ENCODE measurements at regions not wholly inside any gene's neighbourhood (a gene's known extent, or its start where the extent isn't known, plus 50 kb on each side); places are given as distances from the start of the nearest gene placed in this dataset.

DNA sequence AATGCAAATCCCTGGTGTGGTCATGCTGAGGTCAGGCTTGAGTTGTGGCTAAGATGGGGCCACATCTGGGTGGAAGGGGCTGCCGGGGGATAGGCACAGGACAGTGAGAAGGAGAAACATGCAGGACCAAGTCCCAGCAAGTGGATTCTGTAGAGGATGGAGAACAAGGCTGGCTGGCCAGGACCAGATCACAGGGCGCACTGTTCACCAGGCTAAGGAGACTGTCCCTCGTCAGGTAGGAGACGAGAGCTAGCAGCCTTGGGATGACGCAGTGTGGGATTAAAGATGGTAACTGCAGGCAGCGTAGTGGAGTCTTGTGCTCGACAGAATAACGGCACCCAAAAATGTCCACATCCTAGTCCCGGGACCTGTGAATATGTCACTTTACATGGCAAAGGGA, 336.1 kb downstream of the BCL11B start:
- no peak overlapping the region for H3K27ac ChIP-seq (replicated peaks)
- no peak for DNase-seq (ENCODE audit: low read depth in 1 of 2, low spot score in 1 of 2)
- H3K27me3 ChIP-seq (ENCODE audit: insufficient read depth, poor library complexity, severe bottlenecking) = no peaks in the 10 kb centered on the region
- no peak for TF ChIP-seq SPI1 (IDR thresholded peaks at IDR 0.05; ENCODE audit: borderline replicate concordance, low read depth)
- no peak for TF ChIP-seq CTCF (IDR thresholded peaks at IDR 0.05; ENCODE audit: insufficient read depth, low read length)
- H3K4me3 ChIP-seq (replicated peaks; ENCODE audit: insufficient read depth, low read length) = no peak overlapping the region

DNA sequence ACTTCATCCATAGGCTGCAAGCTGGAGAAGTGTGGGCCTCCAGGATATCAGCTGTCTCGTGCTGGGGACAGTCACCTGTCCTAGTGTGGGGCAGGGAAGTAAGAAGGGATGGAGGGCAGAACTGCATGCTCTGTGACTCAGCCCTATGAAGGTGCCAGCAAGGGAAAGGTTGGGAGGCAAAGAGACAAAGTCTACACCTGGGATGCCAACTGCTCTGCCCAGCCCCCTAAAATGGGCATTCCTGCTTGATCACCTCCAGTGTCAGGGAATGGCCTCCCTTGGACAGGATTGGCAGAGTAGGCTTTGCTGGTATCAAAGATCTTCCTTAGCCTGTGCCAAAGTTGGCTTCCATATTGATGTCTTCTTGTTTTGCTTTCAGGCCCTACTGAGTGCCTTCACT, 335.0 kb downstream of the BCL11B start:
- H3K27me3 ChIP-seq (ENCODE audit: insufficient read depth, poor library complexity, severe bottlenecking) = no peaks in the 10 kb centered on the region
- no peak overlapping the region for H3K4me3 ChIP-seq (replicated peaks; ENCODE audit: insufficient read depth, low read length)
- DNase-seq (ENCODE audit: low read depth in 1 of 2, low spot score in 1 of 2) = no peak
- TF ChIP-seq GABPA (IDR thresholded peaks at IDR 0.05; ENCODE audit: low read depth) (no peak), SPI1 (IDR thresholded peaks at IDR 0.05; ENCODE audit: borderline replicate concordance, low read depth) (no peak), POLR2AphosphoS5 (IDR thresholded peaks at IDR 0.05; ENCODE audit: low read depth) (no peak), CTCF (IDR thresholded peaks at IDR 0.05; ENCODE audit: insufficient read depth, low read length) (no peak)
- TF ChIP-seq, protein P1, sequence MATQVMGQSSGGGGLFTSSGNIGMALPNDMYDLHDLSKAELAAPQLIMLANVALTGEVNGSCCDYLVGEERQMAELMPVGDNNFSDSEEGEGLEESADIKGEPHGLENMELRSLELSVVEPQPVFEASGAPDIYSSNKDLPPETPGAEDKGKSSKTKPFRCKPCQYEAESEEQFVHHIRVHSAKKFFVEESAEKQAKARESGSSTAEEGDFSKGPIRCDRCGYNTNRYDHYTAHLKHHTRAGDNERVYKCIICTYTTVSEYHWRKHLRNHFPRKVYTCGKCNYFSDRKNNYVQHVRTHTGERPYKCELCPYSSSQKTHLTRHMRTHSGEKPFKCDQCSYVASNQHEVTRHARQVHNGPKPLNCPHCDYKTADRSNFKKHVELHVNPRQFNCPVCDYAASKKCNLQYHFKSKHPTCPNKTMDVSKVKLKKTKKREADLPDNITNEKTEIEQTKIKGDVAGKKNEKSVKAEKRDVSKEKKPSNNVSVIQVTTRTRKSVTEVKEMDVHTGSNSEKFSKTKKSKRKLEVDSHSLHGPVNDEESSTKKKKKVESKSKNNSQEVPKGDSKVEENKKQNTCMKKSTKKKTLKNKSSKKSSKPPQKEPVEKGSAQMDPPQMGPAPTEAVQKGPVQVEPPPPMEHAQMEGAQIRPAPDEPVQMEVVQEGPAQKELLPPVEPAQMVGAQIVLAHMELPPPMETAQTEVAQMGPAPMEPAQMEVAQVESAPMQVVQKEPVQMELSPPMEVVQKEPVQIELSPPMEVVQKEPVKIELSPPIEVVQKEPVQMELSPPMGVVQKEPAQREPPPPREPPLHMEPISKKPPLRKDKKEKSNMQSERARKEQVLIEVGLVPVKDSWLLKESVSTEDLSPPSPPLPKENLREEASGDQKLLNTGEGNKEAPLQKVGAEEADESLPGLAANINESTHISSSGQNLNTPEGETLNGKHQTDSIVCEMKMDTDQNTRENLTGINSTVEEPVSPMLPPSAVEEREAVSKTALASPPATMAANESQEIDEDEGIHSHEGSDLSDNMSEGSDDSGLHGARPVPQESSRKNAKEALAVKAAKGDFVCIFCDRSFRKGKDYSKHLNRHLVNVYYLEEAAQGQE (IDR thresholded peaks at IDR 0.05; ENCODE audit: insufficient replicate concordance, low read depth) = no peak
- H3K27ac ChIP-seq (replicated peaks) = no peak overlapping the region

GRCh38 chr14:98937712-98938505, 334.1 kb downstream of the BCL11B start:
- no peak for TF ChIP-seq GABPA (IDR thresholded peaks at IDR 0.05; ENCODE audit: low read depth)
- TF ChIP-seq, protein P1 (IDR thresholded peaks at IDR 0.05; ENCODE audit: insufficient replicate concordance, low read depth) = no peak
- TF ChIP-seq SPI1 (IDR thresholded peaks at IDR 0.05; ENCODE audit: borderline replicate concordance, low read depth) = no peak
- no peak for TF ChIP-seq POLR2AphosphoS5 (IDR thresholded peaks at IDR 0.05; ENCODE audit: low read depth)
- TF ChIP-seq CTCF (IDR thresholded peaks at IDR 0.05; ENCODE audit: insufficient read depth, low read length) = no peak
- H3K4me3 ChIP-seq (replicated peaks; ENCODE audit: insufficient read depth, low read length) = no peak overlapping the region

More at GRCh38 chr14:98937712-98938505, 334.1 kb downstream of the BCL11B start:
- Histone ChIP-seq H3K27me3 (ENCODE audit: insufficient read depth, poor library complexity, severe bottlenecking) (peaks cover 2% of the 10 kb centered on the region), H3K27ac (replicated peaks) (no peak overlapping the region)
- DNase-seq (ENCODE audit: low read depth in 1 of 2, low spot score in 1 of 2) = no peak
